Activated CD8-positive, alpha-beta memory T cell treated with anti-CD3 and anti-CD28 coated beads for 4 hours (primary cell): ENCODE measurements at regions not wholly inside any gene's neighbourhood (a gene's known extent, or its start where the extent isn't known, plus 50 kb on each side); places are given as distances from the start of the nearest gene placed in this dataset.

Source experiments
- DNase-seq, 2 donors: peaks; one replicate each; pipeline ENCODE4 v3.0.0-alpha.2; 2020; ENCODE audit warnings: low read depth in 2 of 2

GRCh38 chr2:6065703-6066102 lies 373.5 kb downstream of the SOX11 start:
- no peak for DNase-seq

- DNase-seq = no peak
Measured at GRCh38 chr2:6067089-6067488, 374.9 kb downstream of the SOX11 start.

- DNase-seq = no peak
Measured at GRCh38 chr2:6067806-6068205, 375.6 kb downstream of the SOX11 start.

- no peak for DNase-seq
Measured at GRCh38 chr2:6068429-6068828, 376.2 kb downstream of the SOX11 start.

DNA sequence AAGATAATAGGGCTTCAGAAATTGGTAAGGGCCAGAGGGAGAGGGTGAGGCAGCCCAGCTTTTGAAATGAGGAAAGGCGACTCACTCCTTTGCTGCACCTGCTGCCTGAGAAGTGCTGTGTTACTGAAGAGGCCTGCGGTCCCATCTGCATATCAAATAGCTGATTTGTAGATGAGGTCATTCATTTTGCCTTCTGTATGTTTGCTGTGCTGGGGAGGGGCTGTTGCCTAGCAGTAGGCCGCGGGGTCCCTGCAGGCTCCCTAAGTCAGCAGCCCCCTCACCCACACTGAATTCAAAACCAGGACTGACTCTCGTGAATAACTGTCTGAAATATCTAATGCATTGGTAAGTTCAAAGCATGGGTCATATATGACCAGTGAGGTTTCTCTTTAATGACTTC lies 377.2 kb downstream of the SOX11 start:
- no peak for DNase-seq

DNA sequence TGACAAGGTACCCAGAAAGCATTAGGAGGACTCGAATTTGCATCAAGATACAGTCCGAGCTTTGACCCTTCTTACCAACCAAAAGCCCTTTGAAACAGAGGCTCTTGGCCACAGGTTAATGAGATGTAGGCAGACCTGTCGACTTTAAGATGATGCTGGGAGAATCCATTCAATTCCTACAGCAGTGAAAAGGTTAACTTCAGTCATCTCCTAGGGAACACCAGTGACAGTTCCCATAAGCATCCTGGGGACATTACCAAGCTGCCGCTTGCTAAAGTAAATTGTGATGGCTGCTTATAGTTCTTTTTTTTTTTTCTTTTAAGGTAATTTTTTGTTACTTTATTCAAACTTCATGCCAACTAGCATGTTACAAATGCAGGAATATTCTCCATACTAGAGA lies 379.3 kb downstream of the SOX11 start:
- DNase-seq = no peak

DNA sequence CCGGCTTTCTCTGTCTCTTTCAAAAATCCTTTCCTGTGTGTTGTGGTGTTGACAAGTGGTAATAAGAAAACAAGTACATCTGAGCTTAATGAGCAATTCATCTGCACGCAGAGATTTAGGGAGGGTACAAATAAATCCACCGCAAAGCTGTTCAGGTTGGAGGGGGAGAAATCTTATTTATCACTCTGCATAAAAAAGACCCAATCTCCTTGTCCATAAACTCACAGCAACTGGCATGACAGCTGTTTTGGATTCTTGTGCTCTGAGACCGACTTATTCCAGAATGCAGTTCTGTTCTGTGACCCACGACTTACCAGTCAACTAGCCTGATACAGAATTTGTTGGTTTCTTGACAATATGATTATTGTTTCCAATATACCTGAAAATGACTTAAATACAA lies 380.1 kb downstream of the SOX11 start:
- no peak for DNase-seq

- no peak for DNase-seq
Measured at GRCh38 chr2:6072768-6073167, 380.6 kb downstream of the SOX11 start.

- no peak for DNase-seq
Measured at GRCh38 chr2:6073191-6074088, 381.3 kb downstream of the SOX11 start.

DNA sequence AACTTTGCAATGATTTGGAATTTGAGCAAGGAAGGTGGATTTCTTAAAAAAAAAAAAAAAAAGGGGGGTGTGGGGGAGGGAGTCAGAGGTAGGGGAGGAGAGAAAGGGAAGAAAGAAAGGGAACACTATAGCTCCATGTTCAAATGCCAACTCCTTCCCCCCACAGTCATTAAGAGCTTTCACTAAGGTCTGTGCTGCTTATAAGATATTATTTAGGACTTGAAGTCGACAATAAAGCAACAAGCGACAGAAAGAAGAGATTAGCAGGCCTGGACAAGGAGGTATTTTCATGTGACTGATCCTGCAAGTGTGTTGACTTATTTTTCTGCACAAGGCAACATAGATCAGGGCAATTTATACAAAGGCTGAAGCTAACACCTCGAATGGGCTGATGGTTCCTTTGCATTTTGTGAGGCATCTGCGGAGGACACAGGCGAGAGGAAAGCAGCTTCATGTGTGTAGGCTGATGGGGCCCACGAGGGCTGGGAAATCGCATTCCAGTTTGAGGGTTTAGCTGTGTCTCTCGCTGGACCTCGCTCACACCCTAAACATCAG lies 382.0 kb downstream of the SOX11 start:
- DNase-seq = no peak

- DNase-seq = no peak
Measured at GRCh38 chr2:6077585-6077984, 385.4 kb downstream of the SOX11 start.

DNA sequence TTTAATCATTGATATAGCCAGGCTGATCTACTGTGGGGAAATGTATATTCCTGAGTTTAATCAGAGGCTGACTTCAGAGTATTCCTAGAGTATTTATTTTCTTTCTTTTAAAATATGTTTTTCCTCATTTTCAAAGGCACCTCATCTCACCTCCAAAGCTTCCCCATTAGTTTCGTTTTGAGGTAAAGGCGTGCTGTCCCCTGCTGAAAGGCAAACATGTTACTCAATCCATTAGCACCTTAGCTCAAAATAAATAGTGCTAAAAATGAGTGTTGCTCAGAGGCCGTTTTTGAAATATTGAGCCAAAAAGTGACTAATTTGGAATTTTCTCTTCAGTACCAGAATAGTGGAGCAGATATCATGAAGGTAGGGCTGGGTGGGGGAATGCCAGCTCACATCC lies 386.2 kb downstream of the SOX11 start:
- no peak for DNase-seq

DNA sequence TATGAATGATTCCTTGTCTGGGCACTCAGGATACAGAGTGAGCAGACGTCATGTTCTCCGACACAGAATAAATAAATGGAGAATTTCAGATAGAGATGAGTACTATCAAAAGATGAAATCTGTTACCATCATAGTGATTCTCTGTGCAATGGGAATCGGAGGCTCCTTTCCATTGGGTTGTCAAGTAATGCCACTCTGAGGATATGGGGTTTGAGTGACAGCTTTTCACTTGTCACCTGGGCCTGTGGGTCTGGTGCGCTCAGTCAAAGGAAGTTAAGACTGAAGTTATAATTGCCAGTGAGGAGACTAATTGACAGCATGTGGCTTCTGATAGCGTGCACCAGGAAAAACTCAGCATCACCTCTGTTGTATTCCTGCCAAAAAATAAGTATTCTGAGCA lies 387.2 kb downstream of the SOX11 start:
- no peak for DNase-seq

DNA sequence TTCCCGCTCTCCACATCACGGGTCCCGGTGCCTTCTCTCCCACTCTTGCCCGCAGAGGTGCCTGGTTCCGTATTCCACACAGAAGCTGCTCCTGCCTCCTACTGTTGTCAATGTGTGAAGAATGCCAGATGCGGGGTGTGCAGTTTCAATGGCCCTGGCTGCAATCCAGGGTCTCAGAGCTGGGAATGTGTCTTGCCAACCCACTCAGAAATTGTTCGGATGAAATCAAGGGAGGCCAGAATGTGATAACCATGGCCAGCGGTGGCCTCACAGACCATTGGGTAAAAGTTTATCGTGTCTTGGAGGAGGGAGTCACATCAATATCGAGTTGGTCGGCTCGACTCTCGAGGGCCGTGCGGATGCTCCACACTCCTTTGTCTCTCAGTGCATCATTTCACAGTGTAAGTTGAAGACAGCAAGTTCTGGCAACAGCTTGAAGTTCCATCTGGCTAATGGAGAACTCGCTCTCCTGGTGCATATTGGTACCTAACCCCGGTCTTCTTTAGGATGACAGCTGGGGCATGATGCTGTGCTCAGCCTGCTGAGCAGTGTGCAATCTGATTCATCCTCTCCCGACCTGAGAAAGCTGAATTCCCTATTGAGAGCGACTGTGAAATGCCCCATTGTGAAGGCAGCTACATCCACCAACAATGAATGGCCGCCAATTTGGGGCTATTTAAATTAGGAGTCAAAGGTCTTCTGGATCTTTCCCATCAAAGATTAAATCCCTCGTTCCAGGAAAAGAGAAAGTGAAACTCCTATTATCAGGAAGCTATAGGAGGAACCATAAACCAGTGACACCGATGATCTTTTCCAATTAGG lies 389.0 kb downstream of the SOX11 start:
- DNase-seq = no peak

GRCh38 chr2:6081955-6082624 lies 389.9 kb downstream of the SOX11 start:
- no peak for DNase-seq

- DNase-seq = no peak
Measured at GRCh38 chr2:6082625-6083018, 390.4 kb downstream of the SOX11 start.

DNA sequence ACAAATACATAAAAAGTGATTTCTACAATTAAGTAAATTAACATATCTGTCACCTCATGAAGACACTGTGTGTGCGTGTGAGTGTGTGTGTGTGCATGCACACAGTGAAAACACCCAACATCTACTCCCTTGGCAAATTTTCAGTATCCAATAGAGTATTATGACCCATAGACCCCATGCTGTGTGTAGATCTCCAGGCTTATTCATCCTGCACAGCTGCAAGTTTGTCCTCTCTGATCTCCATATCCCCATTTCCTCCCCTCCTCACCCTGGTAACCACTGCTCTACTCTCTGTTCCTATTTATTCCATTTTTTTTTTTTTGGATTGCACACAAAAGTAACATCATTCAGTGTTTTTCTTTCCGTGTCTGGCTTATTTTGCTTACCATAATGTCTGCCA lies 391.0 kb downstream of the SOX11 start:
- no peak for DNase-seq

DNA sequence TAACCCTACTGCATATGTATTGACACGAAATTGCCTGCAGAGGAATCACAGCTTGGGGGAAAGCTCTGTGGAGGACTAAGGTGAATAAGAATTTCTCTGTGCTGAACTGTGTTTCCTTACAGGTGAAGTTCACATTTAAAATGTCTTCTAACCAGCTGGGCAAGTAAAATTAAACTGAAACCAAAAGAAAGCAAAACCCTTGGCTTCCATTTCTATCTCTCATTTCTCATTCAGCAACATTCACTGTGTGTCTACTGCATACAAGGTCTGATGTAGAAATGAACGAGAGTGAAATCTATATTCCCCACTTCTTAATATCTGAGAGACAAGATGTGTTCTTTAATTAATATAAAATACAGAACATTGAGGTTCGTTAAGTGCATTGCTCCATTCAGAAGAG lies 397.3 kb downstream of the SOX11 start:
- no peak for DNase-seq

DNA sequence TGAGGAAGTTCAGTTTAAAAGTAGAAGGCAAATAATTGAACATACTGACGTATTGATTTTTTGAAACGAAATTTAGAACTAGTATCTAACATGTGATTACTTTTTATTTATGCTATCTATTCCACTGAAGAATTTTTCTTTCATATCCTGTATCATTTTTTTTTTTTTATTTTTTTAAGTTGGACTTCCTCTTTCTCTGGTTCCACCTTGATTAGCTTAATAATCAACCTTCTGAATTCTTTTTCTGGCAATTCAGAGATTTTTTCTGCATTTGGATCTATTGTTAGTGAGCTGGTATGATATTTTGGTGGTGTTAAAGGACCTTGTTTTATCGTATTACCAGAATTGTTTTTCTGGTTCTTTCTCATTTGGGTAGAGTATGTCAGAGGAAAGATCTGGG lies 411.2 kb downstream of the SOX11 start:
- DNase-seq = no peak

DNA sequence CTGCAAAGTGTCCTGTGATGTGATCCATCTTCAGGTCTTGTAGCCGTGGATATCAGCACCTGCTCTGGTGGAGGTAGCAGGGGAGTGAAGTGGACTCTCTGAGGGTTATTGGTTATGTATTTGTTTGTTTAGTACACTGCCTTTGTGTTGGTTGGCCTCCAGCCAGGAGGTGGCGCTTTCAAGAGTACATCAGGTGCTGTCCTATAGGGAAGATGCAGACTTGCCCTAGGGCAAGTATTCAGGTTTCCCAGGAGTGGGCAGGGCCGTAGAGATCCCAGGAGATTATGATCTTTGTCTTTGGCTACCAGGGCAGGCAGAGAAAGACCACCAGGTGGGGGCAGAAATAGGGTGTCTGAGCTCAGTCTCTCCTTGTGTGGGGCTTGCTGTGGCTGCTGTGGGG lies 411.8 kb downstream of the SOX11 start:
- no peak for DNase-seq

GRCh38 chr2:6107290-6107689 lies 415.1 kb downstream of the SOX11 start:
- DNase-seq = no peak

GRCh38 chr2:6109831-6110230 lies 417.6 kb downstream of the SOX11 start:
- no peak for DNase-seq
